Stomach smooth muscle (tissue), 2 donors: ENCODE measurements at regions not wholly inside any gene's neighbourhood (a gene's known extent, or its start where the extent isn't known, plus 50 kb on each side); places are given as distances from the start of the nearest gene placed in this dataset.

ENCODE experiments used
- H3K27ac ChIP-seq: one replicate; pipeline ENCODE4 v1.7.0; 2013; ENCODE audit warnings: mild to moderate bottlenecking, low read length, inconsistent platforms
- H3K27me3 ChIP-seq, 2 donors: one replicate each; pipeline ENCODE4 v1.7.0; 2013; ENCODE audit warnings: low read length in 2 of 2; ENCODE audit not compliant: insufficient read depth in 2 of 2, control insufficient read depth in 1 of 2
- H3K36me3 ChIP-seq, 2 donors: one replicate each; pipeline ENCODE4 v1.7.0; 2013; ENCODE audit warnings: low read length in 2 of 2; ENCODE audit not compliant: control insufficient read depth in 2 of 2, insufficient read depth in 2 of 2
- H3K4me1 ChIP-seq: one replicate; pipeline ENCODE4 v1.7.0; 2013; ENCODE audit warnings: low read length; ENCODE audit not compliant: control insufficient read depth, insufficient read depth
- H3K4me3 ChIP-seq, 2 donors: one replicate each; pipeline ENCODE4 v1.7.0; 2013; ENCODE audit warnings: low read length in 2 of 2
- H3K9ac ChIP-seq, 2 donors: one replicate each; pipeline ENCODE4 v1.7.0; 2013; ENCODE audit warnings: low read length in 2 of 2, mild to moderate bottlenecking in 1 of 2
- H3K9me3 ChIP-seq, 2 donors: one replicate each; pipeline ENCODE4 v1.7.0; 2013; ENCODE audit warnings: low read length in 2 of 2; ENCODE audit not compliant: control insufficient read depth in 2 of 2
- donor health status: healthy.
- donor health status: Pancreatic carcinoma.

GRCh38 chr2:21386666-21387065 is 262.9 kb downstream of the TDRD15 start:
- no peaks in the 10 kb centered on the region for H3K27me3 ChIP-seq
- no peaks in the 10 kb centered on the region for H3K9me3 ChIP-seq
- H3K4me3 ChIP-seq: no peak overlapping the region
- no peak overlapping the region for H3K27ac ChIP-seq
- no peak overlapping the region for H3K9ac ChIP-seq
- H3K36me3 ChIP-seq: no peaks in the 10 kb centered on the region
- no peaks in the 10 kb centered on the region for H3K4me1 ChIP-seq

- H3K27ac ChIP-seq: no peak overlapping the region
- H3K9ac ChIP-seq: no peak overlapping the region
- H3K4me1 ChIP-seq: no peaks in the 10 kb centered on the region
- H3K27me3 ChIP-seq: no peaks in the 10 kb centered on the region
- H3K9me3 ChIP-seq: no peaks in the 10 kb centered on the region
- no peaks in the 10 kb centered on the region for H3K36me3 ChIP-seq
- no peak overlapping the region for H3K4me3 ChIP-seq
Measured at GRCh38 chr2:21392649-21393048, 268.9 kb downstream of the TDRD15 start.

DNA sequence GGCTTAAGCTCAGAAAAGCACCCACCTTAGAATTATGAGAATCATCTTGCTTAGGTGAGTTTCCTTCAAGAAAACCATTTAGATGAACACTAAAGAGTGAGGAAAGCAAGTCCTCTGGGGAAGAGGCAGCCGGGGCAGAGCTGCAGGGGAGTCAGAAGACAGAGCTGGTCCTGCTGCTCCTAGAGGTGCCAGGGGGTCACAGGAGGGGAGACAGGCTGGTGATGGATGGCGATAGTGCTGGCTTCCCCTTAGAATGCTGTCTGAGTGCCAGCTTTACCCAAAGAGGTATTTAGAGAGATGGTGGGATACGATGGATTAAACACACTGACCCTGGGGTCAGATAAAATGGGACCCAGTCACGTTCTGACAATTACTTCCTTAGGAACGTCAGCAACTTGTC is 269.4 kb downstream of the TDRD15 start:
- no peaks in the 10 kb centered on the region for H3K27me3 ChIP-seq
- no peak overlapping the region for H3K27ac ChIP-seq
- no peaks in the 10 kb centered on the region for H3K4me1 ChIP-seq
- H3K9me3 ChIP-seq: no peaks in the 10 kb centered on the region
- no peak overlapping the region for H3K4me3 ChIP-seq
- no peaks in the 10 kb centered on the region for H3K36me3 ChIP-seq
- no peak overlapping the region for H3K9ac ChIP-seq

DNA sequence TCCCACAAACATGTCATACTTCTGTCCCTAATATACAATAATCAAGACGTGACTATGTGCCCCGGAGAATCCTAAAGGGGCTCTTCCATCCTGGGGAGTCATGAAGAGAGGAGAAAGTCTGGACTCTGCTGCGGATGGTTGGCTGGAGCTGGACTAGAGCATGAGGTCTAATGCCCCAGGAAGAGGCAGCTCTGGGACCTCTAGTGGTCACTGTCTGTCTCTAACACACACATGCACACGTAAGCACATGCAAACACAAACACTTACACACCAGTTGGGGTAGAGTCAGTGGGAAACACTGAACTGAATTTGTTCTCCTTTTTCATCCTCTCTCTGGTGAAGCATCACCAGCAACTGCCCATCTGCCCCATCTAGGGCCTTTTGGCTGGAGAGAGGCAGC is 271.6 kb downstream of the TDRD15 start:
- H3K9me3 ChIP-seq: no peaks in the 10 kb centered on the region
- H3K36me3 ChIP-seq: no peaks in the 10 kb centered on the region
- no peak overlapping the region for H3K4me3 ChIP-seq
- no peaks in the 10 kb centered on the region for H3K27me3 ChIP-seq
- H3K27ac ChIP-seq: no peak overlapping the region
- no peaks in the 10 kb centered on the region for H3K4me1 ChIP-seq
- H3K9ac ChIP-seq: no peak overlapping the region

DNA sequence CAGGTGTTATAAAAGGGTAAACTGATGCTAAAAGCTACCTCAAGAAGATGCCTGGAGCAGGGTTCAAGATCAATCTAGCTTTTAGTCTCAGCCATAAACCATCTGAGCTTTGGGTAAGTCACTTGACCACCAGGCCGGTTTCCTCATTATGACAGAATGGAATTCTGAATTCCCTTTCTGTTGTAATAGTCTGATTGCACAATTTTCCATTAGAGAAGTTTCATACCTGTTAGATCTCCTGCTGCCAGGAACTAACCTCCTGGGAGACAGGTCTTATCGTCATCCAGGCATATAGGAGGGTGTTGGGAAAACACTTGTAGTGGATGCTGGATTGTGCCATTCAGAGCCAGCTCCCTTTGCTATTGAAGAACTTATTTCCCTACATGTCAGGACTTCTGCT is 272.5 kb downstream of the TDRD15 start:
- H3K9me3 ChIP-seq: no peaks in the 10 kb centered on the region
- no peak overlapping the region for H3K9ac ChIP-seq
- no peaks in the 10 kb centered on the region for H3K36me3 ChIP-seq
- no peaks in the 10 kb centered on the region for H3K4me1 ChIP-seq
- H3K4me3 ChIP-seq: no peak overlapping the region
- no peak overlapping the region for H3K27ac ChIP-seq
- no peaks in the 10 kb centered on the region for H3K27me3 ChIP-seq

DNA sequence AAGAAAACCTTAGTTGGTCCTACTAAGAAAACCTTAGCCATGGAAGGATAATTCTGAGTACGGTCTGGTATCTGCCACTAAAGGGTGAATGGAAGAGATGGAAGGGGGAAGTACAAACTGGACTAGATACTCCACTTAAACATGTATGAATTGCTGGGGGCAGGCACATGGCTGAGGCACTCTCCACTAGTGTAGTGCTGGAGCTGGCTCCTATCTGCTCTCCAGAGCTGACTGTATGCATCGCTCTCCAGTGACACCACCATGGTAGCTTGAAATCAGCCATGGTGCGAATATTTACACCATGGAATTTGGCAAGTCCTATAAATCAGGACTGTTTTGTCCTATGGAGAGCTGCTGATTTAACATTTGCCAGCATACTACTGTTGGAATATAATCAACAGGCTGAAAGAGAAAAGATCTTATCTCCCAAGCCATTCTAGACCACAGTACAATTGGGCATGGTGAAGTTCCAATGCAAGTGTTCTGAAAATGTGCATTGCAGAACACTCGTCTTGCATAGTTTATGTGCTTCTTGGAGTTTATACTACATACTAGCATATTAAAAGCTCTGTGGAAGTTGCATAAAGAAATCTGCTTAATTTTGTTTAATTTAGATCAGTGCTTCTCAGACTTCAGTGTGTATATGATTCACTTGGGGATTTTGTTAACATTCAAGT is 277.4 kb downstream of the TDRD15 start:
- no peaks in the 10 kb centered on the region for H3K9me3 ChIP-seq
- H3K27me3 ChIP-seq: no peaks in the 10 kb centered on the region
- H3K27ac ChIP-seq: no peak overlapping the region
- no peak overlapping the region for H3K4me3 ChIP-seq
- no peaks in the 10 kb centered on the region for H3K36me3 ChIP-seq
- no peak overlapping the region for H3K9ac ChIP-seq
- no peaks in the 10 kb centered on the region for H3K4me1 ChIP-seq

DNA sequence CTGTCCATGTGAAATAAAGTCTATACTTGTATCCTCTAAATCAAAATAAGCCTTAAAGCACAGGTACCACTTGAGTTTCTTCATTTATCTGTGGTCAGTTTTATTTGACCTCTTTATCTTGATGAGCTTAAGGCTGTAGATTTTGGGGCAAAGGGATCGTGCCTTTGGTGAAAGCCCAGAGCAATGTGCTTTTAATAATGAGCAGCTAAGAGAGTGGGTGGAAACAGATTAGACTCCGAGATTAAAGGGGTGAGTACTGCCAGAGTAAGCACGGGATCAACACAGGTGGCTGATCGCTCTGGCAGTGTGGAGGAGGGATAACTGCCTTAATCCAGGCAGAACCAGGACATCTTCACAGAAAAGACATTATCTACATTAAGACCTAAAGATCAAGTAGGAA is 280.4 kb downstream of the TDRD15 start:
- Histone ChIP-seq H3K4me1 (no peaks in the 10 kb centered on the region), H3K27ac (no peak overlapping the region), H3K36me3 (no peaks in the 10 kb centered on the region), H3K4me3 (no peak overlapping the region), H3K9ac (no peak overlapping the region), H3K27me3 (no peaks in the 10 kb centered on the region), H3K9me3 (no peaks in the 10 kb centered on the region)

DNA sequence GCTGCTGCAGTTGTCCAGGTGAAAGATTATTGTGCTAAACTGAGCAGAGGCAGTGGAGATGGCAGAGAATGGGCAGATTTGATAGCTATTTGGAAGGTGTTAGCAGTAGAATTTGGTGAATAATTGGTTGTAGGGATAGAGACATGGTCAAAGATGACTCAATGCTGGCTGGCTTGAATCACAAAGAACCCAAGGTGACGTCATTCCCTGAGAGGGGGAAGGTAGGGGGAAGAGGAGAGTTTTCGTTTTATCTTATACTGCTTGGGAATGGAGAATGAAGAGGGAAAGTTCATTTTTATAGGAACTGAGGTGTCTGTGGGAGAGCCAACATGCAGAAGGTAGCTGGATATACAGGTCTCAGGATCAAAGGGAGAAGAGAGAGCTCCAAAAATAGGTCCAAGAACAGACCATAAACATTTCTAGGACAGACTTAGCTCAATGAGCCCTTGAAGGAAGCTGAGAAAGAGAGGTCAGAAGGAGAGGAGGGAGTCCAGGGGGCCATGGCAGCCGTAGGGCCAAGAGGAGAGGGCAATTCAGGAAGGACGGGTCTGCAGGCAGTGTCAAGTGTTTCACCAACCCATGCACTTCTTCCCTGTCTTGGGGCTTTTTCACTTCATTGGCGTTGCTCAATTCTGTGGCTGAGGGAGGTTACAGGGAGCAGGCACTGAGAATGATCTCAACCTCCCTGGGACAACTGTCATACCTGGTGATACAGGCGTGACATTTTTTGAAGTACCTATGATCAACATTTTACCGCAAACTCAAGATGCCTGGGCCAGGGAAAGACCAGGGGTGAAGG is 281.3 kb downstream of the TDRD15 start:
- Histone ChIP-seq H3K36me3 (no peaks in the 10 kb centered on the region), H3K9ac (no peak overlapping the region), H3K9me3 (no peaks in the 10 kb centered on the region), H3K4me1 (no peaks in the 10 kb centered on the region), H3K27me3 (no peaks in the 10 kb centered on the region), H3K4me3 (no peak overlapping the region), H3K27ac (no peak overlapping the region)

DNA sequence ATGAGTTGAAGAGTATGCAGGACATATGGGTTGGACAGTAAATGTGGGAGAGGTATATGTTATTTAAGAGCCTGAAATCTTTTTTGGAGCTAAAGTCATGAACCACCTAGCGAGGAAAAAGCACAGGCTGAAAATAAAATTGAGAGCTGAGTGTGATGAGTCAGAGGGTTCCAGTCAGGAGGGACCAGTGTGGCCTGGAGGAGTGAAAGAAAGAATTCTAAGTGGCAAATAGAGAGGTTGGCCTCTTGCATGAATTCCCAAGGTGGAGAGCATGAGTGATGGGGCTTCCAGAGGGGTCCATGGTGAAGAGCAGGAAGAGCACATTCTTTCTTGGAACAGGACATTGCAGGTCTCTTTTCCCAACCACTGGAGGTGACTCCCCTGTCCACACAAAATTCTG is 282.6 kb downstream of the TDRD15 start:
- Histone ChIP-seq H3K9me3 (no peaks in the 10 kb centered on the region), H3K27ac (no peak overlapping the region), H3K4me3 (no peak overlapping the region), H3K4me1 (no peaks in the 10 kb centered on the region), H3K27me3 (no peaks in the 10 kb centered on the region), H3K9ac (no peak overlapping the region), H3K36me3 (no peaks in the 10 kb centered on the region)

DNA sequence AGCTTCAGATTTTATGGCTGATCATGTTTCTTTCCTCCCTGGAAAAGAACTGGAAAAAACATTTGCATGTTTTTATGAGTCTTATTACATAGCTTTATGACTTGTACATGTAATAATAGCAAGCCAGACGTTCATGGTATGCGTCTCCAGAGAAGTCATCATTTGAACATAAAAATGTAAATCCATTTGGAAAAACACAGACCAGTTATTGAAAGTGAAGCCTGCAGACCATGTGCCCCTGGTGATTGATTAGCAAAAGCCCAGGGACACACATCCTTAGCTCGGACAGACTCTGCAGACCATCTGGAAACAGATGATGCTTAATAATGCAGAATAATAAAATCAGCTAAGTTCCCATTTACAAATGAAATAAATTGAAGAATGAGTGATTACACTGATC is 283.1 kb downstream of the TDRD15 start:
- Histone ChIP-seq H3K4me1 (peaks cover 2% of the 10 kb centered on the region), H3K27me3 (no peaks in the 10 kb centered on the region), H3K9me3 (no peaks in the 10 kb centered on the region), H3K36me3 (no peaks in the 10 kb centered on the region), H3K4me3 (no peak overlapping the region), H3K27ac (no peak overlapping the region), H3K9ac (no peak overlapping the region)

DNA sequence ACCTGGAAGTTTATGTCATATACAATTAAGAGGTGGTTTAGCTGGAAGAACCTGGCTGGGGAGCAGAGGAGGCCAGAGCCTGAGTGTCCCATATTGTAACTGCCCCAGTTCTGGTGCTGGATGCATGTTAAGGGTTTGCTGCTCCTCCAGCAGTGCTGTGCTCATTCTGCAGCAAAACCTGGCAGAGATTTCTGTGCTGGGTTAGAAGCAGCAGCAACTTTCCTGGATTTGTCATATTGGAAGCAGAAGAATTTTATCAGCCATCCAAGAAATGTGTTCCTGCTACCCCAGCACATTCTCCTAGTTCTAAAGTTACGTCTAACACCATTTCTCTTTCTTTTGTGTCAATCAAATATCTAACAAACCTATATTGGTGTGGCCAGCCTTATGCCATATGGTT is 284.1 kb downstream of the TDRD15 start:
- no peak overlapping the region for H3K27ac ChIP-seq
- no peaks in the 10 kb centered on the region for H3K27me3 ChIP-seq
- no peaks in the 10 kb centered on the region for H3K9me3 ChIP-seq
- H3K36me3 ChIP-seq: no peaks in the 10 kb centered on the region
- H3K4me1 ChIP-seq: peaks cover 3% of the 10 kb centered on the region
- no peak overlapping the region for H3K4me3 ChIP-seq
- no peak overlapping the region for H3K9ac ChIP-seq
